Tibial nerve (tissue), 4 donors: ENCODE measurements at regions not wholly inside any gene's neighbourhood (a gene's known extent, or its start where the extent isn't known, plus 50 kb on each side); places are given as distances from the start of the nearest gene placed in this dataset.
"Not testable (repeated sequence)": the region's sequence is repeated elsewhere in the genome, so short reads cannot be mapped to it uniquely, and the experiment has no call there.

Source experiments
- DNase-seq, 2 donors: peaks; one replicate each; pipeline ENCODE4 v3.0.0-alpha.2; 2019; ENCODE audit warnings: low spot score in 2 of 2
- H3K27ac ChIP-seq, 4 donors: fragments of 200-600 bp; sonication (generic) in 3 of 4; one replicate each; pipeline ENCODE4 v1.5.1; 2017 to 2019; ENCODE audit warnings: mild to moderate bottlenecking in 1 of 4
- H3K27me3 ChIP-seq, 2 donors: fragments of 200-600 bp; sonication (generic) in 1 of 2; one replicate each; pipeline versions ENCODE4 v1.5.1 to v1.6.0; 2017 to 2019
- H3K36me3 ChIP-seq, 3 donors: fragments of 200-600 bp; sonication (generic); one replicate each; pipeline ENCODE4 v1.5.1; 2018 to 2019
- H3K4me1 ChIP-seq, 4 donors: fragments of 200-600 bp; sonication (generic) in 3 of 4; one replicate each; pipeline ENCODE4 v1.5.1; 2017 to 2019
- H3K4me3 ChIP-seq, 4 donors: fragments of 200-600 bp; sonication (generic) in 3 of 4; one replicate each; pipeline ENCODE4 v1.5.1; 2017 to 2019; ENCODE audit warnings: mild to moderate bottlenecking in 1 of 4, moderate library complexity in 1 of 4
- H3K9me3 ChIP-seq, 4 donors: fragments of 200-600 bp; sonication (generic) in 3 of 4; one replicate each; pipeline ENCODE4 v1.5.1; 2017 to 2019
- CTCF ChIP-seq, 5 experiments: fragments of 200-600 bp in 3 of 5; fragments of 450-650 bp in 2 of 5; sonication (generic) in 3 of 5; IDR thresholded peaks; one replicate each; pipeline ENCODE4 v1.5.1; 2016 to 2019; ENCODE audit warnings: antibody characterized with exemption in 5 of 5, mild to moderate bottlenecking in 3 of 5, moderate library complexity in 2 of 5
- EP300 ChIP-seq, 2 donors: sonication (generic); formaldehyde crosslinking; IDR thresholded peaks; one replicate each; pipeline ENCODE4 v1.6.1; 2017; ENCODE audit warnings: antibody characterized with exemption in 2 of 2, mild to moderate bottlenecking in 1 of 2
- POLR2A ChIP-seq, 2 donors: fragments of 450-650 bp; IDR thresholded peaks; one replicate each; pipeline ENCODE4 v1.6.1; 2017; ENCODE audit warnings: antibody characterized with exemption in 2 of 2, mild to moderate bottlenecking in 2 of 2, moderate library complexity in 2 of 2
- WGBS, 2 donors: methylation state at CpG; one replicate each; pipeline ENCODE4 v1.1.5; 2018; 5-methylcytosine and 5-hydroxymethylcytosine counted together

DNA sequence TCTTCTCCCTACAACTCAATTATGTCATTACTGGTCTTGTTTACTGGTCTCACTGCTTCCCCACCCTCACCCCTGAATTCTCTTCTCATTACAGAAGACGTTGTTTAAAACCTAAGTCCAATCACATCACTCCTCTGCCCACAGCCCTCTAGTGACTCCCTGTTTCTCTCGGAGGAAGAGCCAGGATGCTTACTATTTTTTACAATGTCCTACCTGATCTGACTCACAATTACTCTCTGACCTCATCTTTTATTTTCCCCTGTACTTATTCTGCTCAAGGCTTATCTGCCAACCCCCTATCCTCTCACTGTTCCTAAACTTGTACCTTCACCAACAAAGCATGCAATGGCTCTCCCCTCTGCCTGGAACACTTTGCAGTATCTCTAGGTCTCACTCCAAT lies 400.4 kb upstream of the PTCHD4 start:
- no peaks in the 10 kb centered on the region for H3K36me3 ChIP-seq
- TF ChIP-seq POLR2A (IDR thresholded peaks at IDR 0.05): no peak
- no peak for TF ChIP-seq CTCF (IDR thresholded peaks at IDR 0.05)
- TF ChIP-seq EP300 (IDR thresholded peaks at IDR 0.05): no peak
- 58 to 65% methylated on average over 2 of the region's 2 CpGs for WGBS, 2 donors
- H3K27ac ChIP-seq: no peak overlapping the region
- H3K27me3 ChIP-seq: no peaks in the 10 kb centered on the region
- no peak overlapping the region for H3K4me3 ChIP-seq
- no peaks in the 10 kb centered on the region for H3K9me3 ChIP-seq
- no peak for DNase-seq
- no peaks in the 10 kb centered on the region for H3K4me1 ChIP-seq

- Histone ChIP-seq H3K27me3 (no peaks in the 10 kb centered on the region), H3K27ac (no peak overlapping the region), H3K9me3 (peaks cover 0 to 3% (median 0%) of the 10 kb centered on the region in 4 donors), H3K4me1 (no peaks in the 10 kb centered on the region), H3K4me3 (no peak overlapping the region), H3K36me3 (no peaks in the 10 kb centered on the region)
- no peak for DNase-seq
- TF ChIP-seq POLR2A (IDR thresholded peaks at IDR 0.05) (no peak), EP300 (IDR thresholded peaks at IDR 0.05) (no peak), CTCF (IDR thresholded peaks at IDR 0.05) (no peak)
- WGBS, 2 donors: 66 to 82% methylated on average over 2 of the region's 2 CpGs
Measured at GRCh38 chr6:48505621-48506020, 394.6 kb upstream of the PTCHD4 start.

DNA sequence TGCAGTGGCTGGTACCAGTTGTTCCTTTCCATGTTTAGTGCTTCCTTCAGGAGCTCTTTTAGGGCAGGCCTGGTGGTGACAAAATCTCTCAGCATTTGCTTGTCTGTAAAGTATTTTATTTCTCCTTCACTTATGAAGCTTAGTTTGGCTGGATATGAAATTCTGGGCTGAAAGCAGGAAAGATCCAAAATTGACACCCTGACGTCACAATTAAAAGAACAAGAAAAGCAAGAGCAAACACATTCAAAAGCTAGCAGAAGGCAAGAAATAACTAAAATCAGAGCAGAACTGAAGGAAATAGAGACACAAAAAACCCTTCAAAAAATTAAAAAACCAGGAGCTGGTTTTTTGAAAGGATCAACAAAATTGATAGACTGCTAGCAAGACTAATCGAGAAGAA lies 382.4 kb upstream of the PTCHD4 start:
- 87 to 94% methylated on average over 2 of the region's 2 CpGs for WGBS, 2 donors
- not testable (repeated sequence) for H3K4me3 ChIP-seq, H3K36me3 ChIP-seq, H3K27me3 ChIP-seq, H3K4me1 ChIP-seq, H3K9me3 ChIP-seq, H3K27ac ChIP-seq, DNase-seq

DNA sequence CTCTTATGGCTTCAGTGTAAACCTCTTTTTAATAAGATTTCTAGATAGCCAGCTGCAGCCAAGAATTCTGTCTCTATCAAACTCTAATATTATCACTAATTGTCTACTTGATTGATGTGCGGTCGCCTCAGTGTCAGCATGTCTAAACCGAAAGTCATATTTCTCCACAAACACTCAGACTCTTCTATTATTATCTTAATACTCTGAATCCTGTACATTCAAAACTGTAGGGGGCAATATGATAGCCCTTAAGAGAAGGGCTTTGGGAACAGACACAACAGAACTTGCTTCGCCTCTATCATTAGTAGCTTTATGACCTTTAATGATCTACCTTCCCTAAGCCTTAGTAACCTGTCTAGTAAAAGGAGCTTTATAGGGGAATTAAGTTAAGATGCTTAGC lies 379.7 kb upstream of the PTCHD4 start:
- H3K4me1 ChIP-seq: no peaks in the 10 kb centered on the region
- H3K4me3 ChIP-seq: no peak overlapping the region
- WGBS, 2 donors: 79 to 82% methylated on average over 4 of the region's 4 CpGs
- H3K9me3 ChIP-seq: no peaks in the 10 kb centered on the region
- no peaks in the 10 kb centered on the region for H3K36me3 ChIP-seq
- no peaks in the 10 kb centered on the region for H3K27me3 ChIP-seq
- no peak for DNase-seq
- H3K27ac ChIP-seq: no peak overlapping the region
- TF ChIP-seq POLR2A (IDR thresholded peaks at IDR 0.05): no peak
- TF ChIP-seq EP300 (IDR thresholded peaks at IDR 0.05): no peak
- TF ChIP-seq CTCF (IDR thresholded peaks at IDR 0.05): no peak

DNA sequence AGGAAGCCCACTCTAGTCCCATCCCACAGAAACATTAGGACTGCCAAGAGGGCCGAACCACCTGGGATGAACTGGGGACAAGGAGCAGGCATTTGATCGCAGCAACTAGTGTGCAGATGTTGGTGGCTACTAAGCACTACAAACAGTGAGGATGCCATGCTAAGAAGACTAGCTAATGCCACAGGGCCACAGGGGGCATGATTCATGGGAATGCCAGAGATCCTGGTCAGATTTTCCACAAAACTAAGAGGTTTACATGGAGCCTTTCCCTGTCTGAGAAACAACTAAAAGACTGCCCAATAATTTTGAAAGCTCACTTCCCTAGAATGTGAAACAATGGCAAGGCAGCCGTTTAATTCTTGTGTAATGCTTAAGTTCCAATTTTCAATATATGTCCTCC lies 375.9 kb upstream of the PTCHD4 start:
- Histone ChIP-seq H3K27me3 (no peaks in the 10 kb centered on the region), H3K4me1 (no peaks in the 10 kb centered on the region), H3K27ac (no peak overlapping the region), H3K4me3 (no peak overlapping the region), H3K36me3 (no peaks in the 10 kb centered on the region), H3K9me3 (no peaks in the 10 kb centered on the region)
- no peak for DNase-seq
- 81 to 90% methylated on average over 3 of the region's 3 CpGs for WGBS, 2 donors
- TF ChIP-seq CTCF (IDR thresholded peaks at IDR 0.05) (no peak), POLR2A (IDR thresholded peaks at IDR 0.05) (no peak), EP300 (IDR thresholded peaks at IDR 0.05) (no peak)

GRCh38 chr6:48486373-48486772 lies 375.4 kb upstream of the PTCHD4 start:
- no peaks in the 10 kb centered on the region for H3K27me3 ChIP-seq
- H3K36me3 ChIP-seq: no peaks in the 10 kb centered on the region
- WGBS, 2 donors: 70 to 76% methylated on average over 3 of the region's 3 CpGs
- no peaks in the 10 kb centered on the region for H3K9me3 ChIP-seq
- no peak for DNase-seq
- H3K4me3 ChIP-seq: no peak overlapping the region
- H3K27ac ChIP-seq: no peak overlapping the region
- no peak for TF ChIP-seq POLR2A (IDR thresholded peaks at IDR 0.05)
- TF ChIP-seq CTCF (IDR thresholded peaks at IDR 0.05): no peak
- no peak for TF ChIP-seq EP300 (IDR thresholded peaks at IDR 0.05)
- no peaks in the 10 kb centered on the region for H3K4me1 ChIP-seq
